Mucosa of gallbladder (tissue), 1 donor: ENCODE measurements at regions not wholly inside any gene's neighbourhood (a gene's known extent, or its start where the extent isn't known, plus 50 kb on each side); places are given as distances from the start of the nearest gene placed in this dataset.

Source experiments
- DNase-seq: peaks from one replicate; pipeline ENCODE4 v3.0.0-alpha.2; 2020; ENCODE audit warnings: low spot score
- donor health status: DM: no; HTN: no; CAD: no.

- no peak for DNase-seq
Observed at GRCh38 chr11:2083411-2083810, 55.8 kb downstream of the IGF2 start.

DNA sequence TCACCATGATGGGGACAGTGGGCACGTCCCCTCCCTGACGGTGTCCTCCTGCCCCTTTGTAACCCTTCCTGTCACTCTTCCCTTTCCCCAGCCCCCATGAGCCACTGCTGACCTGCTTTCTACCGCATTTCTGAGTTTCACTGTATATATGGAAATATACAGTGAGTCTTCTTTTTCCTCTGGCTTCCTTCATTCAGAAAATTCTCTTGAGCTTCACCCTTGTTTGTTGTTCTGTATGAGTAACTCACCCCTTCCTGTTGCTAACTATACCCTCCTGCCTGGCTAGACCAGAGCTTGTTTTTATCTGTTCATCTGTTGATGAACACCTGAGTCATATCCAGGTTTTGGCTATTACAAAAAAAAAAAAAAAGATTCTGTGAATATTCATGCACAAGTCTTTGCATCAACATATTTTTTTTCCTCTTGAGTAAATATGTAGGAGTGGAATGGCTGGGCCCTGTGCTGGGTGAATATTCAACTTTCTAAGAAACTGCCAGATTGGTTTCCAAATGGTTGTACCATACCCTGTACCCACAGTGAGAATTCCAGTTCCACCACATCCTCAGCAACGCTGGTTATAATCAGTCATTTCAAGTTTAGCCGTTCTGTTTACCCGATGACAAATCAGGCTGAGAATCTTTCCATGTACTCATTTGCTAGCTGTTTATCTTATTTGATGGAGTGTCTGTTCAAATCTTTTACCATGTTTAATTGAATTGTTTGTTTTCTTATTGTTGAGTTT lies 62.0 kb downstream of the IGF2 start:
- DNase-seq: peak; percentile 9

GRCh38 chr11:2076441-2076840 lies 62.7 kb downstream of the IGF2 start:
- DNase-seq: peak; percentile 6

- DNase-seq: no peak
Observed at GRCh38 chr11:2074266-2074825, 64.8 kb downstream of the IGF2 start.

- DNase-seq: no peak
Observed at GRCh38 chr11:2072551-2073261, 66.5 kb downstream of the IGF2 start.

GRCh38 chr11:2071748-2072385 lies 67.3 kb downstream of the IGF2 start:
- no peak for DNase-seq
